Hippocampal formation (tissue), 2 donors: ENCODE measurements at regions not wholly inside any gene's neighbourhood (a gene's known extent, or its start where the extent isn't known, plus 50 kb on each side); places are given as distances from the start of the nearest gene placed in this dataset.
"Not testable (repeated sequence)": the region's sequence is repeated elsewhere in the genome, so short reads cannot be mapped to it uniquely, and the experiment has no call there.

Source experiments
- DNase-seq, 2 donors: peaks; one replicate each; lab custom pipeline; 2025; lab: John Stamatoyannopoulos, UW

- no peak for DNase-seq
These were observed 143.8 kb upstream of the PCLO start for GRCh38 chr7:83306502-83306901.

DNA sequence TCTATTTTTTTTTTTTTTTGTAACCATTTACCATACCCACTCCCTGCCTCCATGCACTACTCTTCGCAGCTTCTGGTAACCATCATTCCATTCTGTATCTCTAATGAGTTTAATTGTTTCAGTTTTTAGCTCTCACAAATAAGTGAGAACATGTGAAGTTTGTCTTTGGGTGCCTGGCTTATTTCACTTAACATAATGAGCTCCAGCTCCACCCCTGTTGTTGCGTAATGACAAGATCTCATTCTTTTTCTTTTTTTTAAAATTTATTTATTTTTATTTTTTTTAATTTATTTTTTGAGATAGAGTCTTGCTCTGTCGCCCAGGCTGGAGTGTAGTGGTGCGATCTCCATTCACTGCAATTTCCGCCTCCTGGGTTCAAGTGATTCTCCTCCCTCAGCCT is 142.3 kb upstream of the PCLO start:
- no peak for DNase-seq

GRCh38 chr7:83301416-83301815 is 138.7 kb upstream of the PCLO start:
- DNase-seq: no peak

GRCh38 chr7:83290211-83290610 is 127.5 kb upstream of the PCLO start:
- no peak for DNase-seq

DNA sequence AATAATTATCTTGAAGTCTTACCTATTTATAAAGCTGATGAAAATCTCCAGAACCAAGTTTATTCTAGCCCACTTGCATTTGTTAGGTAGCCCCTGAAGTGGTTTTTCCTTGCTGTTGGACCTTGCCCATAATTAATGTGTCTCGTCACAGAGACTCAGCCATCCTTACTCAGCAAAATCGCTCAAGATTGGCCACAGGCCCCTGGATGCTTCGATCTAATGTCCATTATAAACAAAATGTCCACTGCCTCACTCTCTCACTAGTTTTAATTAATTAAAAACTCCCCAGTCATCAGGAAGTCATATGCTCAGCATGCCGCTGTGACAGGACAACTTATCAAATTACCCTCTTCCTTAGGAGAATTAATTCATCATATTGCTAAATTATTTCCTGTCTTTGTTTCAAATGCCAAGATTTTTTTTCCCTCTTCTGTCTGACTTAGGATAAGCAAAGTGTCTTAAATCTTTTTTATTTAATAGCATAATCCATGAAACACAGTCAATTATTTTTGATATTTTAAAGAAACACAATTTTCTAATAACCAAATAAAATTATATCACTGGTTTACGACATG is 126.8 kb upstream of the PCLO start:
- DNase-seq: no peak

DNA sequence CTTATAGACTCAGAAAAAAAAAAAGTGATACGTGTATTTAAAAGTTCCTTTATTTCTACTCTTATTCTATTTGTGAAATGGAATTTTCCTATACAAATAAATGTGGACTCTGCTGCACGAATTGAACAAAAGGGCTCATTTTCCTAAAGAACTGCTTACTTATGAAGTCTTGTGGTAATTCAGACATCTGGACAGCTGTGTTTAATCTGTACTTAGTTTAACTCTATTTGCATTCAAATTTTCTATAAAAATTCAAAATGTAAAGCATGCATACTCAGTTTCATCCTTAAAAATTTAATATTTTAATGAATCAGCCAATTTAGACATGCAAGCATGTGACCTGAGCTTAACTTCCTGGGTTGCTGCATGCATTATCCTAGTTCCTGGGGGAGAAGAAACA is 118.0 kb upstream of the PCLO start:
- no peak for DNase-seq

GRCh38 chr7:83276250-83276649 is 113.6 kb upstream of the PCLO start:
- no peak for DNase-seq

- DNase-seq: no peak
These were observed 111.0 kb upstream of the PCLO start for GRCh38 chr7:83273699-83274098.

- peak in 1 of 2 donors; percentile 20 for DNase-seq
These were observed 108.8 kb upstream of the PCLO start for GRCh38 chr7:83271212-83272099.

- no peak for DNase-seq
These were observed 107.7 kb upstream of the PCLO start for GRCh38 chr7:83270407-83270806.

- no peak for DNase-seq
These were observed 104.5 kb upstream of the PCLO start for GRCh38 chr7:83267141-83267631.

DNA sequence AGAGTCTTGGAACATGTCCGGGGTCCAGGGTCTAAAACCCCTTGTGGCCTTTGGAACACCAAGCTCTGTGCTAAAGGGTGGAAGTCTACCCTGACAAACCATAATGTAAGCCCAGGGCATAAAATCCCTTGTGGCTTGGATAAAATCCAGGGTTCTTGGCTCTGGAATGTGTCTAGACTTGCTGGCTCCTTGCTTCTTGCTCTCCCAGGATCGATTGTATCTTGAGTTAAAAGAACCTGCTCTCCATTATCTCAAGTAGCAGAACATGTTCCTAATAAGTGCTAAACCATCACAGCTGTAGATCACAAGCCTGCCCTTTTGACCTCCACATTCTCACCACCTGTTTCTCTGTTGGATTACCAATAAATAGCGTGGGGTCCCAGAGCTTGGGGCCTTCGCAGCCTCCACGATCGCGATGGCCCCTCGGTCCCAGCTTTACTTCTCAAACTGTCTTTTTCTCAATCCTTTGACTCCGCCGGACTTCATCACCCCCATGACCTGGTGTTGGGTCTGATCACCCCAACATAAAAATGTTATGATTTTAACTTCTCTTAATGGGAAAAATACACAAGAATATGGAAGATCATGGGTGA is 100.9 kb upstream of the PCLO start:
- not testable (repeated sequence) for DNase-seq

DNA sequence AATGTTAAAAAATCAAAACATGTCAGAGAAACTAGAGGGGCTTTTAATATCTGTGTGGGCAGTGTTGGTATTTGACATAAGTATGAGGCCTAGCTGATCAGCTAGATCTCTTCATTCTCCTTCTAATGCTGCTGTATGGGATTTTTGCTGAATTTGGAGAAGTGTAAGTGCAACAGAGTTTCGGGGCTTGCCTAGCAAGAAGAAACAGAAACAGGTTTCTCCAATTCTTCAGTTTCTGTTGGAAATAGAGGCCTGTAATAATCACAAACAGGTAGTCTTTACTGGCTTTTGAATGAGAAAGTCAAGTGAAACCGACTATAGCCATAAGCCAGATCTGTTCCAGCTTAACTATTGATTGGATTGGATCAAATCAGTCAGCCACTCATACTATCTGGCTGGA is 96.4 kb upstream of the PCLO start:
- no peak for DNase-seq

GRCh38 chr7:83248000-83248399 is 85.3 kb upstream of the PCLO start:
- DNase-seq: no peak

DNA sequence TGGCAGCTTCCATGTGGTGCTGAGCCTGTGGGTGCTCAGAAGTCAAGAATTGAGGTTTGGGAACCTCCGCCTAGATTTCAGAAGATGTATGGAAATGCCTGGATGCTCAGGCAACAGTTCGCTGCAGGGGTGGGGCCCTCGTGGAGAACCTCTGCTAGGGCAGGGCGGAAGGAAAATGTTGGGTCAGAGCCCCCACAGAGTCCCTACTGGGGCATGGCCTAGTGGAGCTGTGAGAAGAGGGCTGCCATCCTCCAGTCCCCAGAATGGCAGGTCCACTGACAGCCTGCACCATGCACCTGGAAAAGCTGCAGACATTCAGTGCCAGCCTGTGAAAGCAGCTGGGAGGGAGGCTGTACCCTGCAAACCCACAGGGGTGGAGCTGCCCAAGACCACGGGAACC is 56.5 kb upstream of the PCLO start:
- DNase-seq: not testable (repeated sequence)

GRCh38 chr7:83212883-83213282 is 50.2 kb upstream of the PCLO start:
- DNase-seq: no peak
